HS-27A (cell line): ENCODE measurements at regions not wholly inside any gene's neighbourhood (a gene's known extent, or its start where the extent isn't known, plus 50 kb on each side); places are given as distances from the start of the nearest gene placed in this dataset.

Experiments
- DNase-seq: peaks from one replicate; pipeline ENCODE4 v3.0.0-alpha.2; 2012; ENCODE audit warnings: low read depth, missing footprints

DNA sequence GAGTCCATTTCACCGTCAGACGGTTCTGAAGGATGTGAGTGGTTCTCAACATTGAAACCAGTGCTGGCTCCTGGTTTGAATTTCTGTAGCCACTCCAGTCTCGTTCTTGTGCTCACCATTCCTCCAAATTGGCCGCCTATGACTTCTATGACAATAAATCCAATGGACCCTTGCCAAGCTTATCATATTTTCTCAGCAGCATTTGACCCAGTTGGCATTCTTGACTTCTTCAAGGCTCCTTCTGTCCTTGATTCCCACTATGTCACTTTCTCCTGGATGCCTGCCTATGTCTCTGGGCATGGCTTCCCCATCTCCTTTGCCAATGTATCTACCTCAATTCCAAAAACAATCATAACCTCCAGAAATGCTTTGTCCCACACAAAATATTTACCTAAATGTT is 756.0 kb upstream of the NRSN1 start:
- no peak for DNase-seq

DNA sequence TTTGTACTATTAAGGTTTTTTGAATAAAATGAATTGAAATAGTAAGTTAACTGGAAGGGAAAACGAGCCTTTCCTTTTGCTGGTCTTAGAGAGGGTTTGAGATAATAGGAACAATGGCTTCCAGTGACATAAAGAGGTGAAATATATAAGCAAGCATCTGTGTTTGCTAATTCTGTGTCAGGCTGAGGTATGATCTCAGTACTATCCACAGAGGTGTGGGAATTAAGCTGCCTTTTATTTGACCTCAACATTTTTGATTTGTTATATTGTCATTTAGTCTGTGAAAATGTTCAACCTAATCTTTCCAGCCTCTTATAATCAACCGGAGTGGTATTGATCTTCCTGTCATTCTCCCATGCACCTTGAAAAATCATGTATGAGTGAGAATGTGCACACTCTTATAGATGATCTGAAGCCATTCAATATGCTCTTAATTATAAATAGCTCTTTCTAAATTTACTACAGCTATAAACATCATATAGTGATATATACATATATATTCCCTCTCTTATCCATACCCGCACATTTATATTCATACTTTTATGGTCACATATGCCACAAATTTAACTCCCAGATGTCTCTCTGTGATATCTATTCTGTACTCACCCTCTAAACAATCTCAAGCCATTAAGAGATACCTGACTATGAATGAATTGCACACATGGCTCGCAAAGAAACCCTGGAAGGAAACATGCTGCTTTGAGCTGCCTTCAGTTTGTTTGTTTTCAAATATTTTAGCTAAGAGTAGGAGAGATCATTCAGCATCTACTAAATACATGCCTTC is 754.7 kb upstream of the NRSN1 start:
- no peak for DNase-seq

- no peak for DNase-seq
These were observed 748.2 kb upstream of the NRSN1 start for GRCh38 chr6:23377830-23378229.

- no peak for DNase-seq
These were observed 745.5 kb upstream of the NRSN1 start for GRCh38 chr6:23380465-23380864.

- no peak for DNase-seq
These were observed 737.8 kb upstream of the NRSN1 start for GRCh38 chr6:23388086-23388783.

- DNase-seq = no peak
These were observed 736.6 kb upstream of the NRSN1 start for GRCh38 chr6:23389386-23389785.

GRCh38 chr6:23390221-23390620 is 735.8 kb upstream of the NRSN1 start:
- no peak for DNase-seq

DNA sequence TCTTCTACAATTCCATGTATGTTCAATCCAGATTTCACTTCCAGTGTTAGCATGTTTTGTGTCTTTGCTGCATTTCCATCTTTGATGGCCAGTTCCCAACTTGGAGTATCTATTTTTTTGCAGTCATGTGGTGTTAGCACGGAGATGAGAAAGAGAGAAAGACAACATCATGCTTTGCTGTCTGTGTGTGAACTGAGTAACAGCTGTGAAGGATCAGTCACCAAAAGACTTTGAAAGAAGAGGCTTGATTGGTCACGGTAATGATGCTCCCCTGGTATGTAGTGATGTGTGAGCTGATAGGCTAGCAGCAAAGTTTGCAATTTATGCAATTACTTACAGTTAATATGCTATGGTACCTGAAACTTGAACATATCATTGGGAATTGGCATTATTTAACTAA is 731.3 kb upstream of the NRSN1 start:
- DNase-seq = no peak

GRCh38 chr6:23395381-23395780 is 730.6 kb upstream of the NRSN1 start:
- no peak for DNase-seq

- no peak for DNase-seq
These were observed 729.1 kb upstream of the NRSN1 start for GRCh38 chr6:23396949-23397348.

- no peak for DNase-seq
These were observed 722.6 kb upstream of the NRSN1 start for GRCh38 chr6:23403460-23403859.

DNA sequence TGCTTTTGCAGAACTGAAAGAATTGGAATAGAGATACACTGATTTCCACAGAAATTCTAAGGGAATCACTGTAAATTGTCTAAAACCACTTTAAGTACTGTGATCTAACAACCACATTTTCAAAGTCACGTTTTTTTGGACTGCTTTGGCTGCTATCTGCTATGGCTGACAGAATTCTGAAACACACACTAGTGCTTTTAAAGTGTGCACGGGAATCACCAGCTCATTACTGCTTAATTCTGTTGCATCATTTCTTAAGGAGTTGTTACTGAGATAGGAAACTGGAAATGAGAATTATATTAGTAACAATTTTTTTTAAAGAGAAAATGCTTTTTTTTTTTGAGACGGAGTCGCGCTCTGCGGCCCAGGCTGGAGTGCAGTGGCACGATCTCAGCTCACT is 716.5 kb upstream of the NRSN1 start:
- no peak for DNase-seq

- no peak for DNase-seq
These were observed 715.6 kb upstream of the NRSN1 start for GRCh38 chr6:23410439-23410838.

DNA sequence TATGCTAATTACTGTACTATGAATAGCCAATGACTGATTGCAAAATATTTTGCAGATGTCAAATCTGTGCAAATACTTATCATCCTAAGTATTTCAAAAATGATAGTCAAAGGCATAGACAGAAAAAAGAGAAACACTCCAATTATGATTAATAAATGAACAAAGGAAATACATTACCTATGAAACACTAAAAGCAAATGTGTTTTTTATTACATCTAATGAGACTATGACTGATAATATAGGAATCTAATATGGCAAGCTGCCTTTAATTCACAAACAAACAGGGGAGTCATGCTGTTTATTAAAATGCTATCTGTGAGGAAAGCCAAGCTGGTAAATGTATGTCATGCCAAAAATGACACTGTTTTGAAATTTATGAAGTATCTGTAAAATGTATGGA is 713.2 kb upstream of the NRSN1 start:
- DNase-seq = no peak

DNA sequence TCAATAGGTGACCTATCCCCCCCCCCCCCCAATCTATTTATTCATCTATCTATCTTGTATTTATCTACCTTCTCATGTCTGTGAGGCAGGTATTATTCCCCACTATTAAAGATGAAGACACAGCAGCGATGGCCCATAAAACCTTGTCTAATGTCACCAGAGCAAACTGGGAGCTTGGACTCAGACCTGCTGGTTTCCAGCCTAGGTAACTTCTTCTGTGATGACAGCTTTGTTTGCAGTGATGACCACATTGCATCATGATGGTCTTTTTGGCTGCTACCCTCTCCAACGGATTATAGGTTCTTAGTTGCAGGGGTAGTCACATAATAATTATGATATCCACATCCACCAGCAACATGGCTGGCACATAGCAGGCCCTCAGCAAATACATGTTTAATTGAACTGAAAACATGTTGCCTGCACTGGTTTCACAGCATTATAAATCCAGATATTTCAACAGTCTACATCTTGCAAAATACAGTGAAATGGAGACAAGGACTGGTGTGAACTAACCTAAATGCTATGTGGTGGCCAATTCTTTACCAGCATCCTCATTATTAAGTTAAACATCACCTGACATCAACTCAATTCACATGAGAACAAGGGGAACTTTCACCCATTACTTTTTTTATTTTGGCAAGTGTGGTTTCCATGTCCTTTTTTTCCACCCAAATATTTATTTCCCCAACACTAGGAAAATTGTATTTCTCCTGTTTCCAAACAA is 712.5 kb upstream of the NRSN1 start:
- DNase-seq = no peak

- peak; percentile 11 for DNase-seq
These were observed 712.0 kb upstream of the NRSN1 start for GRCh38 chr6:23414051-23414445.

DNA sequence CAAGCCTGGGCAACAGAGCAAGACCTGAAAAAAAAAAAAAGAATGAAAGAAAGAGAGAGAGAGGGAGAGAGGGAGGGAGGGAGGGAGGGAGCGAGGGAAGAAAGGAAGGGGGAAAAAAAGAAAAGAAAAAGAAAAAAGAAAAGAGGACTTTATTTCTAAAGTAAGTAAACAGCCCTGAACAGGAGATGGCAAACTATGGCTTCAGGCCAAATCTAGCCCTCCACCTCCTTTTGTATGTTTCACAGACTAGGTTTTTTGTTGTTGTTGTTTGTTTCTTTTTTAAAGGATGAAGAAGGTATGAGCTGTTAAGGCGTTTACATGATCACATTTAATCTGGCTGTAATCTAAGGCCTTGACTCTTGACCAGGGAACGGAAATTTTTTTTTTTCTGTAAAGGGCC is 711.1 kb upstream of the NRSN1 start:
- DNase-seq = no peak

DNA sequence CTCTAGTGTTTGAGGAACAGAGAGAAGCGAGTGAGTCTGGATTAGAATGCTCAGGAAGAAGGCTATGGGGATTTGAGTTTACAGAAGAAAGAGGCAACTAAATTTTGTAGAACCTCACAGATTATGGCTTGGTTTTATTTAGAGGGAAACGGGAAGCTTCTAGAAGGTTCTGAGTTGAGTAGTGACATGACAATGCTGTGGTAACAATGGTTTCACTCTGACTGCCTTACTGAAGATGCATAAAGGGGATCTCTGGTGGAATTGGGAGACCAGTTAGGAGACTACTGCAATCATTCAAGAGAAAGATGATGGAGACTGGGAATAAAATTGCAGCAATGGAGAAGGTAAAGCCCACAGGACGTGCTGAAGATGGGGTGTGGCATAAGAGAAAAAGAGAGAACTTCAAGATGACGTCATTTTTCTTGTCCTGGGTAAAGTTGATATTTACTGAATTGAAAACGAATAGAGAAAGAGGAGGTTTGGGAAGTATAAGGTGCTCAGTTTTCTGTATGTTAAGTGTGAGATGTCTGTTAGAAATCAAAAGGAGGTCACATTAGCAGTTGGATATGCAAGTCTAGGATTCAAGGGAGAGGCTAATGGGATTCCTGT is 710.1 kb upstream of the NRSN1 start:
- DNase-seq = no peak

GRCh38 chr6:23417133-23417532 is 708.9 kb upstream of the NRSN1 start:
- no peak for DNase-seq

DNA sequence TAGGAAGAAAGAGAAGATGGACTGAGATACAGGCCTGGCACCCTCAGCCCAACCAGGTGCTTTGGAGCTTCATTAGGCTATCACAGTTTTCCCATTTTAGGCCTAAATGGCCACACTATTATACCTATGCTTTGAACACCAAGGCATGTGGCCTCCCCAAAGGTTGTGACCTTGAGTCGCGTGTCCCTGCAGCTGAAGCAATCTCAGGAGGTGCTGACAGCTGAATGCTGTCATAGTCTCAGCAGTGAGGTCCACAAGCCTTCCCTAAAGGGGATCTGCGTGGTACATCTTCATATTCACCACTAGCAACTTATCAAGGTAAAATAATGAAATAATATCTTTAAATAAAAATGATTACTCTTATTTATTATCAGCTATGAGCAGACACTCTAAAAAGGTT is 707.9 kb upstream of the NRSN1 start:
- no peak for DNase-seq

GRCh38 chr6:23419046-23419445 is 707.0 kb upstream of the NRSN1 start:
- no peak for DNase-seq

GRCh38 chr6:23420659-23421350 is 705.2 kb upstream of the NRSN1 start:
- DNase-seq = no peak
